DND-41 (cell line): ENCODE measurements at regions not wholly inside any gene's neighbourhood (a gene's known extent, or its start where the extent isn't known, plus 50 kb on each side); places are given as distances from the start of the nearest gene placed in this dataset.

ENCODE experiments used
- ATAC-seq: fragments of 200-7000 bp; cut with Tn5 transposase; 3 replicates; pipeline ENCODE4 v1.9.1; 2021; ENCODE audit warnings: low read depth; ENCODE audit not compliant: insufficient read depth
- DNase-seq: peaks from one replicate; pipeline ENCODE4 v3.0.0-alpha.2; 2020
- H2AFZ ChIP-seq: 2 replicates; pipeline ENCODE4 v1.6.0; 2012; ENCODE audit warnings: low read depth, low read length
- H3K27ac ChIP-seq: 2 replicates; pipeline ENCODE4 v1.5.1; 2012; ENCODE audit warnings: low read length, inconsistent platforms
- H3K27me3 ChIP-seq: fragments of 200-600 bp; sonication (generic); 2 replicates; pipeline ENCODE4 v1.6.0; 2012; ENCODE audit warnings: low read length, mild to moderate bottlenecking, inconsistent platforms; ENCODE audit not compliant: insufficient read depth, poor library complexity
- H3K36me3 ChIP-seq: 2 replicates; pipeline ENCODE4 v1.5.1; 2012; ENCODE audit warnings: low read length, inconsistent platforms; ENCODE audit not compliant: insufficient read depth
- H3K4me1 ChIP-seq: 2 replicates; pipeline ENCODE4 v1.5.1; 2012; ENCODE audit warnings: mild to moderate bottlenecking, low read length; ENCODE audit not compliant: insufficient read depth
- H3K4me2 ChIP-seq: 2 replicates; pipeline ENCODE4 v1.6.0; 2012; ENCODE audit warnings: mild to moderate bottlenecking, moderate library complexity, low read length, inconsistent platforms; ENCODE audit not compliant: insufficient read depth
- H3K4me3 ChIP-seq, 2 experiments: fragments of 200-600 bp in 1 of 2; shearing (Covaris generic) in 1 of 2; 2 replicates each; pipeline ENCODE4 v1.5.1; 2012 to 2016; ENCODE audit warnings: inconsistent platforms in 2 of 2, low read length in 2 of 2, mild to moderate bottlenecking in 2 of 2, low read depth in 1 of 2, moderate library complexity in 1 of 2
- H3K79me2 ChIP-seq: 2 replicates; pipeline ENCODE4 v1.6.0; 2012; ENCODE audit warnings: low read length, inconsistent platforms; ENCODE audit not compliant: insufficient read depth
- H3K9ac ChIP-seq: 2 replicates; pipeline ENCODE4 v1.6.0; 2012; ENCODE audit warnings: low read depth, mild to moderate bottlenecking, inconsistent platforms, low read length, moderate library complexity
- H3K9me3 ChIP-seq: 2 replicates; pipeline ENCODE4 v1.5.1; 2012; ENCODE audit warnings: low read length, moderate library complexity, mild to moderate bottlenecking, inconsistent platforms; ENCODE audit not compliant: insufficient read depth, severe bottlenecking
- H4K20me1 ChIP-seq: 2 replicates; pipeline ENCODE4 v1.6.0; 2012; ENCODE audit warnings: low read length; ENCODE audit not compliant: insufficient read depth
- EZH2 ChIP-seq: IDR thresholded peaks from 3 replicates; pipeline ENCODE4 v1.6.1; 2012; ENCODE audit warnings: borderline replicate concordance, low read depth, mild to moderate bottlenecking, moderate library complexity, low read length, inconsistent platforms; ENCODE audit not compliant: severe bottlenecking
- TF ChIP-seq, protein P1 (sequence below): IDR thresholded peaks from 2 replicates; pipeline ENCODE4 v1.5.1; 2012; ENCODE audit warnings: borderline replicate concordance, low read length, moderate library complexity, mild to moderate bottlenecking; ENCODE audit not compliant: poor library complexity, severe bottlenecking; ENCODE audit errors: extremely low read depth

DNA sequence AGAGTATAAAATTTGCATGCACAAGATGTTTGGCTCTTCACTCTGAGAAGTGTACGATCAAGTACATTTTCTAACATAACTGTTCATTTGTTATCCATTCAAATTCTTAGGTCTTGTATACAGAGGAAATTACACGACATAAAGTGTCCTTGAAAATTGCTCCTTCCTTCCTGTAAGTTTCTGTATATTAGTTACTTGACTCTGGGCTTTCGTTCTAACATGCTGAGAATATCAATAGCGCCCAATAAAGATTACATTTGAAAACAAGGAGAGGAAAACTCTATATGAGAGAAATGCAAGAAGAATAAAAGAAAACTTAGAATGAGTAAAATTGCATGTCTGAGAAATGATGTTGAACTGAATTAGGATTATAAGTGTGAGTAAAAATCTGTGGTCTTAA is 722.5 kb upstream of the CADM2 start:
- DNase-seq (no peak), ATAC-seq (no peak)
- no peak overlapping the region for H3K4me2 ChIP-seq
- H3K9ac ChIP-seq = no peak overlapping the region
- no peak overlapping the region for H3K4me3 ChIP-seq
- H3K4me1 ChIP-seq = no peaks in the 10 kb centered on the region
- H3K27ac ChIP-seq = no peak overlapping the region
- H3K27me3 ChIP-seq = no peaks in the 10 kb centered on the region
- TF ChIP-seq, protein P1, sequence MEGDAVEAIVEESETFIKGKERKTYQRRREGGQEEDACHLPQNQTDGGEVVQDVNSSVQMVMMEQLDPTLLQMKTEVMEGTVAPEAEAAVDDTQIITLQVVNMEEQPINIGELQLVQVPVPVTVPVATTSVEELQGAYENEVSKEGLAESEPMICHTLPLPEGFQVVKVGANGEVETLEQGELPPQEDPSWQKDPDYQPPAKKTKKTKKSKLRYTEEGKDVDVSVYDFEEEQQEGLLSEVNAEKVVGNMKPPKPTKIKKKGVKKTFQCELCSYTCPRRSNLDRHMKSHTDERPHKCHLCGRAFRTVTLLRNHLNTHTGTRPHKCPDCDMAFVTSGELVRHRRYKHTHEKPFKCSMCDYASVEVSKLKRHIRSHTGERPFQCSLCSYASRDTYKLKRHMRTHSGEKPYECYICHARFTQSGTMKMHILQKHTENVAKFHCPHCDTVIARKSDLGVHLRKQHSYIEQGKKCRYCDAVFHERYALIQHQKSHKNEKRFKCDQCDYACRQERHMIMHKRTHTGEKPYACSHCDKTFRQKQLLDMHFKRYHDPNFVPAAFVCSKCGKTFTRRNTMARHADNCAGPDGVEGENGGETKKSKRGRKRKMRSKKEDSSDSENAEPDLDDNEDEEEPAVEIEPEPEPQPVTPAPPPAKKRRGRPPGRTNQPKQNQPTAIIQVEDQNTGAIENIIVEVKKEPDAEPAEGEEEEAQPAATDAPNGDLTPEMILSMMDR = no peak
- TF ChIP-seq EZH2 = no peak
- no peak overlapping the region for H2AFZ ChIP-seq
- no peaks in the 10 kb centered on the region for H3K79me2 ChIP-seq
- no peaks in the 10 kb centered on the region for H3K36me3 ChIP-seq
- H4K20me1 ChIP-seq = no peaks in the 10 kb centered on the region
- no peaks in the 10 kb centered on the region for H3K9me3 ChIP-seq

DNA sequence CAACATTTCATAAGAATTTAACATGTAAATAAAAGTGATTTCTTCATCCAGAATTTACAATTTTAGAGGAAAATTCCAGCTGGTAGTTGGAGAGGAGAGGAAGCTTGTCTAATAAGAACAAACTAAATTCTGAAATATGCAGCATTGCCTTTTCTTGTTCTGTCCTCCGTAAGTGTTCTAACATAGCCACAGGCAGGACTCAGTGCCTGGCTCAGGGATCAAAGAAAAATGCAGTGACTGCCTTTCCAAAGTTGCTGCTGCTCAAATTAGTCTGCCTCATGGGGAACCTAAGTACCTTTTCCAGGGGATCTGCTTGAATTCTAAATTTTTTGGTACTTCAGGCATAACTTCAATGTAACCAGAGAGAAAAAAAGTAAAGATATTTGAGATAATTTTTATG is 713.0 kb upstream of the CADM2 start:
- no peak overlapping the region for H3K4me3 ChIP-seq
- no peak overlapping the region for H3K27ac ChIP-seq
- no peak for DNase-seq
- no peak overlapping the region for H3K9ac ChIP-seq
- H3K4me1 ChIP-seq = no peaks in the 10 kb centered on the region
- H3K4me2 ChIP-seq = no peak overlapping the region
- ATAC-seq = no peak
- TF ChIP-seq EZH2 = no peak
- TF ChIP-seq, protein P1 = no peak
- H3K9me3 ChIP-seq = no peaks in the 10 kb centered on the region
- no peaks in the 10 kb centered on the region for H3K36me3 ChIP-seq
- no peaks in the 10 kb centered on the region for H3K79me2 ChIP-seq
- no peaks in the 10 kb centered on the region for H4K20me1 ChIP-seq
- H3K27me3 ChIP-seq = no peaks in the 10 kb centered on the region
- no peak overlapping the region for H2AFZ ChIP-seq

DNA sequence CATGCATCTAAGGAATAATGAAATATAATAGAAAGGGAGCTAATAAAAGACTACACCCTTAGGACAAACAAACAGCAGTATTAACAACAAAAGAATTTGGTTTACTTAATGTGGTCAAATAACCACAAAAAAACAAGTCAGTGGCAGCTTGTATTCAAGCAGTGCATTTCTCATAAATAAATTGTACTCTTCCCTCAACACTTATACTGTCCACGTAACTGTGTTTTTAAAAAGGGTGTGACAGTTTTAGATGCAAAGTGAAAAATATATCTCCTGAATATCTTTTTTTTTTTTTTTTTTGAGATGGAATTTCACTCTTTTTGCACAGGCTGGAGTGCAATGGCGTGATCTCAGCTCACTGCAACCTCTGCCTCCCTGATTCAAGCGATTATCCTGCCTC is 698.2 kb upstream of the CADM2 start:
- Histone ChIP-seq H4K20me1 (no peaks in the 10 kb centered on the region), H3K9ac (no peak overlapping the region), H3K79me2 (no peaks in the 10 kb centered on the region), H3K4me3 (no peak overlapping the region), H3K27me3 (no peaks in the 10 kb centered on the region), H3K4me1 (no peaks in the 10 kb centered on the region), H3K9me3 (no peaks in the 10 kb centered on the region), H3K36me3 (no peaks in the 10 kb centered on the region), H3K27ac (no peak overlapping the region), H2AFZ (no peak overlapping the region), H3K4me2 (no peak overlapping the region)
- DNase-seq (no peak), ATAC-seq (no peak)
- TF ChIP-seq, protein P1 = no peak

DNA sequence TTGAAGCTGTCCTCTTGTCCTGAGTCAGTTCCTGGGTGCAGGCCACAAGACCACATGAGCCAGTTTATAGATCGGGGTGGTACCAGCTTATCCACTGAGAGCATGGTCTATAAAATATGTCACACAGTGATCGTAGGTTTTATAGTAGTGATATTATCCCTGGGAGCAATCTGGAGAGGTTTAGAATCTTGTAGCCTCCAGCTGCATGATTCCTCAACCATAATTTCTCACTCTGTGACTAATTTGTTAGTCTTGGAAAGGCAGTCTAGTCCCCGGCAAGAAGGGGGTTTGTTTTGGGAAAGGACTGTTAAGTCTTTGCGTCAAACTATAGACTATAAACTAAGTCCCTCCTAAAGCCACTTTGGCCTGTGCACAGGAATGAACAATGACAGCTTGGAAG is 693.0 kb upstream of the CADM2 start:
- H3K4me1 ChIP-seq = no peaks in the 10 kb centered on the region
- DNase-seq (no peak), ATAC-seq (no peak)
- no peak overlapping the region for H3K27ac ChIP-seq
- no peak overlapping the region for H3K9ac ChIP-seq
- no peak overlapping the region for H3K4me3 ChIP-seq
- H3K79me2 ChIP-seq = no peaks in the 10 kb centered on the region
- H4K20me1 ChIP-seq = no peaks in the 10 kb centered on the region; the same call in 1 of the 2 replicates
- H3K36me3 ChIP-seq = no peaks in the 10 kb centered on the region
- TF ChIP-seq EZH2 = no peak
- TF ChIP-seq, protein P1 = no peak
- H2AFZ ChIP-seq = no peak overlapping the region
- no peaks in the 10 kb centered on the region for H3K9me3 ChIP-seq
- no peaks in the 10 kb centered on the region for H3K27me3 ChIP-seq
- H3K4me2 ChIP-seq = no peak overlapping the region
